Muscle of leg (tissue), 3 donors: ENCODE measurements at regions not wholly inside any gene's neighbourhood (a gene's known extent, or its start where the extent isn't known, plus 50 kb on each side); places are given as distances from the start of the nearest gene placed in this dataset.
A peak's percentile ranks its signal among the peaks of the same experiment; 100 is the strongest.

ENCODE experiments used
- DNase-seq: peaks from one replicate; pipeline ENCODE4 v3.0.0; 2013
- H3K27ac ChIP-seq: one replicate; pipeline ENCODE4 v1.5.1; 2013; ENCODE audit warnings: mild to moderate bottlenecking, low read length, control low read depth
- H3K27me3 ChIP-seq: one replicate; pipeline ENCODE4 v1.6.1; 2013; ENCODE audit warnings: low read length; ENCODE audit not compliant: control insufficient read depth, insufficient read depth
- H3K36me3 ChIP-seq: one replicate; pipeline ENCODE4 v1.6.1; 2013; ENCODE audit warnings: low read length; ENCODE audit not compliant: control insufficient read depth, insufficient read depth
- H3K4me1 ChIP-seq: one replicate; pipeline ENCODE4 v1.6.1; 2013; ENCODE audit warnings: low read length; ENCODE audit not compliant: control insufficient read depth, insufficient read depth
- H3K4me3 ChIP-seq: one replicate; pipeline ENCODE4 v1.5.1; 2013; ENCODE audit warnings: low read length, control low read depth
- H3K9me3 ChIP-seq: replicated peaks from 2 replicates; pipeline ENCODE4 v1.6.1; 2013; ENCODE audit warnings: low read depth, low read length; ENCODE audit not compliant: control insufficient read depth
- WGBS: methylation state at CpG from one replicate; pipeline ENCODE4 v1.1.5; 2013; ENCODE audit warnings: missing lambda C conversion rate; ENCODE audit not compliant: insufficient coverage; 5-methylcytosine and 5-hydroxymethylcytosine counted together

DNA sequence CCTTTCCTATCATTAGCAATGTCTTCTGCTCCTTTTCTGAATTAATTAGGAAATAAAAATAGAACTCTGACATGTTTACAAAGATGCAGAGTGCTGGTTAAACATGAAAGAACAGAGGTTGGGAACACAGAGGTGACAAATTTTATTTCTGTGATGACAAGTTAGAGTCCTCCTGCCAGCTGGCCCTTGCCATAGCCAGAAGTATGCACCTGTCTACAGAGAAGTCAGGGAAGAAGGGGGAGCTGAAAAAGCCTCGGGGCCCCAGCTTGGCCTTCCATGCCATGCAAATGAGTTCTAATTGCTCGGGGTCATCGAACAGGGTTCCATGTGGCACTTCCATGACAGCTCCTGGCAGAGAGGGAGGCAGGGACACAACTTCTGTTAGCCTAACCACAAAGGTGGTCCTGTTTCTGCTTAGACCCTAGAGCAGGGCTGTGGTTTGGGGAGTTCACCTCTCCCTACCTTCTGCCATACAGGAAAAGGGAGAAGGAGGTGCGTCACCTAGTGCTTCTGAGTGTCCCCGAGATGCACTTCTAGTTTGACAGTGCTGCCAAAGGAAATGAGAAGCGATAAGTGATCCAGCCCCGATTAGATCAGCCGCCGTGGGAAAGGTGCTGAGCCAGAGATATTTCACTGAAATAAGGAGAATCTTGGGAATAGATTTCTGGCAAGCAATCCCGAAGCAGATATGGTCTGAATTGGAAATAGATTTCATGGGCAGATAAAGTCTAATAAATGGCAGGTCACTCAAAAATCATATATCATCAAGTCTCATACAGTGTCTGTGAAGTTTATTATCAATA lies 155.8 kb upstream of the FOXN3 start:
- peaks cover 12% of the 10 kb centered on the region for H3K4me1 ChIP-seq
- H3K36me3 ChIP-seq, result no peaks in the 10 kb centered on the region
- 42% methylated on average over 9 of the region's 10 CpGs for WGBS
- DNase-seq, result peak; percentile 61
- peak overlapping the region; percentile 45 for H3K27ac ChIP-seq
- H3K27me3 ChIP-seq, result no peaks in the 10 kb centered on the region
- no peaks in the 10 kb centered on the region for H3K9me3 ChIP-seq
- no peak overlapping the region for H3K4me3 ChIP-seq

DNA sequence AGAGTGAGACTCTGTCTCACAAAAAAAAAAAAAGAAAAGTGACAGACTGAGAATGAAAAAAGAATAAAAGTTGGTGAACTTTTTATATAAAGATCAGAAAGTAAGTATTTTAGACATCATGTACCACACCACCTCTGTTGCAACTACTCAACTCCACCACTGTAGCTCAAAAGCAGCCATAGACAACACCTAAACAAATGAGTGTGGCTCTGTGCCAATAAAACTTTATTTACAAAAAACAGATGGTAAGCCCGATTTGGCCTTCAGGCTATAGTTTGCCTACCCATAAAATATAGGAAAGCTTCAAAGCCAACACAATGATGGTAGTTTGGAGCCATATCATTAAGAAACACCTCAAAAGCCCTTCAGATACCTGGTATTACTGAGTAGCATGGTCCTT lies 154.5 kb upstream of the FOXN3 start:
- Histone ChIP-seq H3K27me3 (no peaks in the 10 kb centered on the region), H3K9me3 (no peaks in the 10 kb centered on the region), H3K4me3 (no peak overlapping the region), H3K27ac (no peak overlapping the region), H3K4me1 (peaks cover 9% of the 10 kb centered on the region), H3K36me3 (no peaks in the 10 kb centered on the region)
- DNase-seq, result no peak
- WGBS, result no CpG with 5 or more reads among the region's 1 CpG

DNA sequence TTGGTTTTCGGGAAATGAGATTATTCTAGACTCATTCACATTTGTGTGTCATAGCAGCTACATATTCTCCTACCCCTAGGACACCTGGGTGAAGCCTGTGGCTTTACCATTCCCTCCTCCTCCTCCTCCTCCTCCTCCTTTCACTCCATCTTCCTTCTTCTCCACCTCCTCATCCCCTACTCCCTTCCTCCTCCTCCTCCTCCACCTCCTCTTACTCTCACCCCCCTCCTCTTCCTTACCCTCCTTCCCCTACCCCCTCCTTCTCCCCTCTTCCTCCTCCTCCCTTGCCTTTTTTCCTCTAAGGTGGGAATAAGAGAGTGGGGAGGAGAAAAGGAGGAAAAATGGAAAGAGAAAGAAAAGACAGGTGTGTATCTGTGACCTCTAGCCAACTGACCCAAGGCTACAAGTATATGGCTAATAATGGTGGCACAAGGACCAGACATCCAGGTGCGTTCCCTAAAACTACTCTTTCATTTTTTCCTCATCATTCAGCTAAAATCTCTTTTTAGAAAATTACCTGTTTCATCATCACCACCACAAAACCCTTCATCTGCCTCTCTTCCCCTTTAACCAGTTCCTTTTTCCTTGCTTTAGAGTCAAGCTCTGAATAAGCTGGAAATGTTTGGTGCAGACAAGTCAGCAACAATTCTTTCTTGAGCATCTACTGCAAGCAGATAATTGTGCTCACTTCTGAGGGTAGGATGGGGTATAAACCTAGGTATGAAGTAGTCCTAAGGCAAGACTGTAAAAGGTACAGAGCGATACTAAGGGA lies 149.8 kb upstream of the FOXN3 start:
- Histone ChIP-seq H3K9me3 (no peaks in the 10 kb centered on the region), H3K4me1 (peaks cover 5% of the 10 kb centered on the region), H3K27ac (no peak overlapping the region), H3K36me3 (no peaks in the 10 kb centered on the region), H3K4me3 (no peak overlapping the region), H3K27me3 (no peaks in the 10 kb centered on the region)
- 90% methylated on average over 2 of the region's 3 CpGs for WGBS
- no peak for DNase-seq

DNA sequence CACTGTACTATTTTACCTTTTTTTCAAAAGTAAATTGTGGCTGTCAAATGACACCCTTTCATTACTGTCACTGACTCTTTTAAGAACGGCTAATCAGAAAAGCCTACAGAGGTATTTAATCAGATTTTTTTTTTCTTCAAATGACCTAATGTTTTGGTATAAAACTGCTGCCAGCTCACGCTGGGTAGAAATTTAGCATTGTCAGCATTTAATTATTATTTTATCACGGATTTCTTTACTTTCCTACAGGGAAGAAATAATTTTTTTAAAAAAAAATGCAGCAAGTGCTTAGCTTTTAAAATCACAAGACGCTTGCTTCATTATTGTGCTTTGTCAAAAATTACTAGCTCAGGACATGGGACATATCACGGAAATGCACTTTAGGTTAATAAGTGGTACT lies 149.1 kb upstream of the FOXN3 start:
- no peaks in the 10 kb centered on the region for H3K9me3 ChIP-seq
- H3K27me3 ChIP-seq, result no peaks in the 10 kb centered on the region
- H3K36me3 ChIP-seq, result no peaks in the 10 kb centered on the region
- no peak for DNase-seq
- peaks cover 5% of the 10 kb centered on the region for H3K4me1 ChIP-seq
- no peak overlapping the region for H3K4me3 ChIP-seq
- H3K27ac ChIP-seq, result no peak overlapping the region
- 86% methylated on average over 1 of the region's 5 CpGs for WGBS

DNA sequence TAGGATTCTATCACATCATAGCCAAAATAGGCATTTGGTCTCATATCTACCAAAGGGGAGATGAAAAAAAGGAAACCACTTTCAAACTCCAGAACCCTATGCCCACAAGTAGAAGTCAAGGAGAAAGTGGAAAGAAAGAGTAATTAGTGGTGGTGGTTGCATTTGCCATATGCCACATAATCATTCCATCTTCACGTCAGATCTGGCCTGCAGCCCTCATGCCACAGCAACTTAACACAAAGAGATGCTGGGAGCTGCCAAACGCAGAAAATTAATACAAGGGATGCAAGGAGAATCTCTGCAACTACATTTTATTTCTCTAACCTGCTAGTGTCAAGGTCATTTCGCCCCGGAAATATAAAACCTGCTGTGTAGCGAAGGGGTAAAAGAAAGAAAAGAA lies 148.6 kb upstream of the FOXN3 start:
- Histone ChIP-seq H3K4me3 (no peak overlapping the region), H3K27me3 (no peaks in the 10 kb centered on the region), H3K9me3 (no peaks in the 10 kb centered on the region), H3K27ac (no peak overlapping the region), H3K4me1 (peaks cover 5% of the 10 kb centered on the region), H3K36me3 (no peaks in the 10 kb centered on the region)
- WGBS, result no CpG with 5 or more reads among the region's 5 CpGs
- DNase-seq, result no peak

DNA sequence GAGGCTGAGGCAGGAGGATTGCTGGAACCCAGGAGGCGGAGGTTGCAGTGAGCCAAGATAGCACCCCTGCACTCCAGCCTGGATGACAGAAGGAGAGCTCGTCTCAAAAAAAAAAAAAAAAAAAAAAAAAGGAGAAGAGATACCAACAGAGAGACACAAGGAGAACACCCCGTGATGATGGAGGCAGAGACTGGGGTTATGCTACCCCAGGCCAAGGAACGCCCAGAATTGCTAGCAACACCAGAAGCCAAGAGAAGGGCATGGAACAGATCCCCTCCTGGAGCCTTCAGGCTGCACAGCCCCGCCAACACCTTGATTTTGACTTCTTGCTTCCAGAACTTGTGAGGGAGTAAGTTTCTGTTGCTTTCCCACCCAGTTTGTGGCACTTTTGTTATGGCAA lies 148.0 kb upstream of the FOXN3 start:
- WGBS, result 100% methylated on average over 1 of the region's 5 CpGs
- Histone ChIP-seq H3K9me3 (no peaks in the 10 kb centered on the region), H3K4me3 (no peak overlapping the region), H3K4me1 (peaks cover 5% of the 10 kb centered on the region), H3K36me3 (peaks cover 2% of the 10 kb centered on the region), H3K27me3 (no peaks in the 10 kb centered on the region), H3K27ac (no peak overlapping the region)
- no peak for DNase-seq

DNA sequence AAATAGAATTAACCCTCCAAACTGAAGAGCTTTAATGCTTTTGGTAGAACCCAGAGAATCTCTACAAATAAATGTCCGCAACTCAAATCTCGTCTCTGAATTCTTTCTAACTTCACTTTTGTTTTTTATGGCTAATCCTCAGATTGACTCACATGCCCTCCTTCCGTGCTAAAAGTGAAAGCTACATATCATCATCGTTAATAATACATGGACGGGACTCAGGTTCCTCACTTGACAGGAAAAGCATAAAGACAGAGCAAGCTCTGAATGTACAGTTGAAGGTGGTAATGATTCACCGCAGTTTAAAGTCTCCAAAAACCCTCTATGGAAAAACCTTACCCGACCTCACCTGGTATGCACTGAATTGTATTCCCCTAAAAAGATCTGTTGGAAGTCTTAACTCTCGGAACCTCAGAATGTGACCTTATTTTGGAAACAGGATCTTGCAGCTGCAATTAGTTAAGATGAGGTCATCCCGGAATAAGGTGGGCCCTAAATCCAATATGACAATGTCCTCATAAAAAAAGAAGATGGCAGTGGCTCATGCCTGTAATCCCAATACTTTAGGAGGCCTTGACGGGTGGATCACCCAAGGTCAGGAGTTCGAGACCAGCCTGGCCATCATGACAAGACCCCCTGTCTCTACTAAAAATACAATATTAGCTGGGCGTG lies 147.4 kb upstream of the FOXN3 start:
- no peak for DNase-seq

DNA sequence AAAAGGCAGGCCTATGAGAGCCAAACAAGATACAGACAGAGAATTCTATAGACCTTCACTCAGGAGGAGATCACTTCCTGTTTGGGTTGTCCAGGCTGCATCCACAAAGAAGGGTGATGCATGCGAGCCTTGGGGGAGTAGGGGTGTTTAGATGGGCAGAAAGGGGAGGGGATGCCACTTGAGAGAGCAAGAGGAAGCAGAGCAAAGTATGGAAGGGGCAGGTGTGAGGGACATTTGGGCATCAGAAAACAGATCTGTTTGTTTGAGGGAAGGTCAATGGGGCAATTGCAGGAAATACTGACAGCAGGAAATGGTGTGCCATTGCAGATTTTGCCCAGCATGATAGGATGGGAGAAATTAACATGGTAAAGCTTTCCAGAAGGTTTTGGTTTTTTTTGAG lies 146.4 kb upstream of the FOXN3 start:
- WGBS, result 77% methylated on average over 1 of the region's 1 CpG
- peaks cover 5% of the 10 kb centered on the region for H3K4me1 ChIP-seq
- no peak for DNase-seq
- no peak overlapping the region for H3K27ac ChIP-seq
- H3K27me3 ChIP-seq, result no peaks in the 10 kb centered on the region
- peaks cover 3% of the 10 kb centered on the region for H3K36me3 ChIP-seq
- no peaks in the 10 kb centered on the region for H3K9me3 ChIP-seq
- no peak overlapping the region for H3K4me3 ChIP-seq

More for the DNA sequence above, 147.4 kb upstream of the FOXN3 start:
- Histone ChIP-seq H3K27me3 (no peaks in the 10 kb centered on the region), H3K27ac (peak overlapping the region; percentile 6), H3K4me1 (peaks cover 5% of the 10 kb centered on the region), H3K4me3 (no peak overlapping the region), H3K36me3 (peaks cover 2% of the 10 kb centered on the region), H3K9me3 (no peaks in the 10 kb centered on the region)
- 77% methylated on average over 4 of the region's 12 CpGs for WGBS

DNA sequence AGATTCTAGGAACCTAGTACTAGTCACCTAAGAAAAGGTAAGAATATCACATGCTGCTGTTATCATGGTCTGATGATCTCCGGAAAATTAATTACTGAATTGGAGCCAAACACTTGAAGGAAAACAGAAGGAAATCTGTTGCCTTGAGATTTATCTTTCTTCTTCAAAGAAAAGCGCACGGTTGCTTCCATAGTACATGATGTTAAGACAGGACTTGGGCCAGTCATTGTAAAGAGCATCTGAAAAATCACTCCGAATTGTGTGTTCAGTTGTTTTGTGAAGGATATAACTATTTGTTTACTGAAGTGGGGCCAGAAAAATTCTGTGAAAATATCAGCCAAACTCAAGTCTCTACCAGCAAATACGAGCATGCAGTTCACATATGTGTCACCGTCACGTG lies 134.9 kb upstream of the FOXN3 start:
- Histone ChIP-seq H3K4me3 (no peak overlapping the region), H3K4me1 (no peaks in the 10 kb centered on the region), H3K27ac (no peak overlapping the region), H3K9me3 (no peaks in the 10 kb centered on the region), H3K27me3 (no peaks in the 10 kb centered on the region), H3K36me3 (peaks cover 12% of the 10 kb centered on the region)
- no peak for DNase-seq
- 80% methylated on average over 1 of the region's 7 CpGs for WGBS

DNA sequence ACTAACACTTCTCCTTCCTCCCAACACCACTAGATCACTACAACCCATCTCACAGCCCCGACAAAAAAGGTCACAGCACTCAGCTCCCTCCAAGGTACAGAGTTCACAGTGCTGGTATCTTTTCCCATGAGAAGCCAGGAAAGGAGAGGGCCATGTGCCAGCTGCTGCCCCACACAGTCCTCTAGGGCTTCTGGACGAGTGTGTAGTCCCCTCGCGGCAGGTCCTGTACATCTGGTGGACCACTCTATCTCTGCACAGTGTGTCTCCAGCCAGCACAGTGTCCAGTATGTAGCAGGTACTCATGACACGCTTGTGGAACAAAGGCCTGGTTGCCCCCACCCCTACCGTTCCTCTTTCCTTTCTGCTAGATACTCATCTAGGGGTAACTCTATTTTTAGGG lies 134.4 kb upstream of the FOXN3 start:
- peaks cover 10% of the 10 kb centered on the region for H3K36me3 ChIP-seq
- DNase-seq, result no peak
- H3K4me1 ChIP-seq, result no peaks in the 10 kb centered on the region
- H3K27ac ChIP-seq, result no peak overlapping the region
- H3K9me3 ChIP-seq, result no peaks in the 10 kb centered on the region
- 90% methylated on average over 2 of the region's 6 CpGs for WGBS
- H3K4me3 ChIP-seq, result no peak overlapping the region
- H3K27me3 ChIP-seq, result no peaks in the 10 kb centered on the region
